K562 (cell line): ENCODE measurements at regions not wholly inside any gene's neighbourhood (a gene's known extent, or its start where the extent isn't known, plus 50 kb on each side); places are given as distances from the start of the nearest gene placed in this dataset.

Experiments
- MNT ChIP-seq, 2 experiments: fragments of 450-650 bp; conservative IDR thresholded peaks; 2 replicates each; pipeline ENCODE4 v1.6.1; 2017; ENCODE audit warnings: mild to moderate bottlenecking in 2 of 2, moderate library complexity in 2 of 2
- NKRF ChIP-seq: fragments of 450-650 bp; IDR thresholded peaks from 2 replicates; pipeline ENCODE4 v1.6.1; 2016; ENCODE audit warnings: borderline replicate concordance
- ZBTB40 ChIP-seq, 2 experiments: fragments of 450-650 bp in 1 of 2; sonication (generic) in 1 of 2; formaldehyde crosslinking in 1 of 2; IDR thresholded peaks; 2 replicates each; pipeline versions ENCODE4 v1.7.1 to v1.9.0; 2016 to 2022; ENCODE audit warnings: inconsistent platforms in 1 of 2, mild to moderate bottlenecking in 1 of 2, missing genetic modification reagents in 1 of 2

- TF ChIP-seq NKRF (no peak), MNT (conservative IDR thresholded peaks at IDR 0.05) (no peak), ZBTB40 (IDR thresholded peaks at IDR 0.05) (no peak), ZBTB40 (CRISPR knock-in tag; IDR thresholded peaks at IDR 0.05) (no peak)
Measured at GRCh38 chr6:8860671-8861070, 425.3 kb upstream of the SLC35B3 start (continued).
